Liver (tissue), 8 donors: ENCODE measurements at regions not wholly inside any gene's neighbourhood (a gene's known extent, or its start where the extent isn't known, plus 50 kb on each side); places are given as distances from the start of the nearest gene placed in this dataset.

Source experiments
- DNase-seq: peaks from one replicate; pipeline ENCODE4 v3.0.0-alpha.2; 2017; ENCODE audit warnings: low spot score
- H3K27ac ChIP-seq, 2 donors: one replicate each; pipeline ENCODE4 v1.7.0; 2013; ENCODE audit warnings: inconsistent platforms in 2 of 2, low read length in 2 of 2, control low read depth in 1 of 2, low read depth in 1 of 2, mild to moderate bottlenecking in 1 of 2
- H3K27me3 ChIP-seq, 4 donors: one replicate each; pipeline versions ENCODE4 v1.6.1 to v1.7.0; 2013; ENCODE audit warnings: low read length in 3 of 4, inconsistent platforms in 1 of 4, mild to moderate bottlenecking in 1 of 4, moderate library complexity in 1 of 4; ENCODE audit not compliant: control insufficient read depth in 4 of 4, insufficient read depth in 4 of 4
- H3K36me3 ChIP-seq, 4 donors: one replicate each; pipeline versions ENCODE4 v1.6.1 to v1.7.0; 2013; ENCODE audit warnings: low read length in 3 of 4, mild to moderate bottlenecking in 3 of 4, low read depth in 1 of 4, moderate library complexity in 1 of 4; ENCODE audit not compliant: control insufficient read depth in 4 of 4, insufficient read depth in 3 of 4
- H3K4me1 ChIP-seq, 4 donors: one replicate each; pipeline versions ENCODE4 v1.6.1 to v1.7.0; 2013; ENCODE audit warnings: low read length in 3 of 4, mild to moderate bottlenecking in 3 of 4, moderate library complexity in 1 of 4; ENCODE audit not compliant: control insufficient read depth in 4 of 4, insufficient read depth in 4 of 4
- H3K4me3 ChIP-seq, 3 donors: one replicate each; pipeline versions ENCODE4 v1.6.1 to v1.7.0; 2013; ENCODE audit warnings: low read length in 3 of 3, control low read depth in 1 of 3, low read depth in 1 of 3, mild to moderate bottlenecking in 1 of 3
- H3K9ac ChIP-seq, 2 donors: one replicate each; pipeline ENCODE4 v1.7.0; 2013; ENCODE audit warnings: low read length in 2 of 2, mild to moderate bottlenecking in 2 of 2, moderate library complexity in 2 of 2, control low read depth in 1 of 2, low read depth in 1 of 2
- H3K9me3 ChIP-seq, 4 donors: one replicate each; pipeline versions ENCODE4 v1.6.1 to v1.7.0; 2013; ENCODE audit warnings: low read length in 3 of 4; ENCODE audit not compliant: control insufficient read depth in 4 of 4
- EGR1 ChIP-seq, 2 donors: IDR thresholded peaks; 2 replicates each; pipeline ENCODE4 v1.6.1; 2016 to 2018; ENCODE audit warnings: antibody characterized with exemption in 2 of 2, low read depth in 2 of 2
- FOXA1 ChIP-seq: IDR thresholded peaks from 2 replicates; pipeline ENCODE4 v1.6.1; 2016; ENCODE audit warnings: antibody characterized with exemption
- FOXA2 ChIP-seq: IDR thresholded peaks from 2 replicates; pipeline ENCODE4 v1.6.1; 2016; ENCODE audit warnings: antibody characterized with exemption
- GABPA ChIP-seq, 2 donors: IDR thresholded peaks in 1 of 2; conservative IDR thresholded peaks in 1 of 2; 2 replicates each; pipeline ENCODE4 v1.6.1; 2016; ENCODE audit warnings: antibody characterized with exemption in 2 of 2, mild to moderate bottlenecking in 1 of 2, moderate library complexity in 1 of 2
- HNF4A ChIP-seq, 2 donors: conservative IDR thresholded peaks; 2 replicates each; pipeline ENCODE4 v1.6.1; 2016; ENCODE audit warnings: antibody characterized with exemption in 2 of 2, mild to moderate bottlenecking in 2 of 2
- HNF4G ChIP-seq: IDR thresholded peaks from 2 replicates; pipeline ENCODE4 v1.6.1; 2016; ENCODE audit warnings: antibody characterized with exemption
- JUND ChIP-seq, 2 donors: IDR thresholded peaks; 2 replicates each; pipeline ENCODE4 v1.6.1; 2016; ENCODE audit warnings: antibody characterized with exemption in 2 of 2
- NR2F2 ChIP-seq: IDR thresholded peaks from 2 replicates; pipeline ENCODE4 v1.6.1; 2016; ENCODE audit warnings: antibody characterized with exemption
- RAD21 ChIP-seq, 2 donors: IDR thresholded peaks; 2 replicates each; pipeline ENCODE4 v1.6.1; 2016; ENCODE audit warnings: antibody characterized with exemption in 2 of 2, mild to moderate bottlenecking in 2 of 2
- RXRA ChIP-seq, 2 donors: IDR thresholded peaks; 2 replicates each; pipeline ENCODE4 v1.6.1; 2017 to 2018; ENCODE audit warnings: antibody characterized with exemption in 2 of 2, mild to moderate bottlenecking in 1 of 2
- TAF1 ChIP-seq: conservative IDR thresholded peaks from 2 replicates; pipeline ENCODE4 v1.6.1; 2016; ENCODE audit warnings: antibody characterized with exemption, mild to moderate bottlenecking
- YY1 ChIP-seq: IDR thresholded peaks from 2 replicates; pipeline ENCODE4 v1.6.1; 2016; ENCODE audit warnings: antibody characterized with exemption, mild to moderate bottlenecking
- WGBS: extraction: QIAGEN DNeasy Blood & Tissue Kit; methylation state at CpG from one replicate; pipeline ENCODE4 v1.1.7; 2013; 5-methylcytosine and 5-hydroxymethylcytosine counted together
- TF ChIP-seq, protein P1 (sequence below): IDR thresholded peaks from 2 replicates; pipeline ENCODE4 v1.6.1; 2016; ENCODE audit warnings: antibody characterized with exemption
- TF ChIP-seq, protein P2 (sequence below): fragments of 150-350 bp; IDR thresholded peaks from 2 replicates; pipeline ENCODE4 v1.5.1; 2017; ENCODE audit warnings: improper control_type of control experiment, low read depth, low read length; ENCODE audit not compliant: missing input control
- TF ChIP-seq, protein P3 (sequence below): IDR thresholded peaks from 2 replicates; pipeline ENCODE4 v1.6.1; 2016; ENCODE audit warnings: antibody characterized with exemption
- TF ChIP-seq, protein P4 (sequence below): IDR thresholded peaks from 2 replicates; pipeline ENCODE4 v1.6.1; 2016; ENCODE audit warnings: antibody characterized with exemption, mild to moderate bottlenecking
- TF ChIP-seq, protein P5 (sequence below): IDR thresholded peaks from 2 replicates; pipeline ENCODE4 v1.6.1; 2016; ENCODE audit warnings: antibody characterized with exemption
- donor health status: healthy.
- donor health status: healthy.
- donor health status: healthy.
- donor health status: healthy.
- donor health status: healthy.

DNA sequence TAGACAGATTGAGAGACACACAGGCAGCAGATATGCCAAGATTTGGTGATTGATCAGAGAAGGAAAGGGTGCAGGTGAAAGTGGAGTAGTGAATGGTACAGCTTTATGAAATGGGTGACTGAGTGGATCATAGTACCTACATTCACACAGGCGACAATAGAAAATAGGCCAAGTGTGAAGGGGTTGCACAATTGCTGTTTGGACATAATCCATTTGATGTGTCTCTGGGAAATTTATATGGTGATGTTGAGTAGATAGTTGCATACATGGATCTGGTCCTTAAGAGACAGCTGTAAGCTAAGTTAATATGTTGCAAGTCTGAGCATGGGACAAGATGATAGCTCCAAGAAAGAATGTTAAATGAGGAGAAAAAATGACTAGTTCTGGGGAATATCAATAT, 118.6 kb upstream of the COP1 start:
- WGBS = 88% methylated on average over 1 of the region's 1 CpG
- H3K9ac ChIP-seq = no peak overlapping the region
- H3K9me3 ChIP-seq = no peaks in the 10 kb centered on the region
- H3K36me3 ChIP-seq = no peaks in the 10 kb centered on the region
- peaks cover 0 to 4% (median 0%) of the 10 kb centered on the region in 4 donors for H3K27me3 ChIP-seq
- H3K4me3 ChIP-seq = no peak overlapping the region
- H3K27ac ChIP-seq = no peak overlapping the region
- H3K4me1 ChIP-seq = no peaks in the 10 kb centered on the region
- no peak for DNase-seq
- TF ChIP-seq RXRA (IDR thresholded peaks at IDR 0.05) (no peak), YY1 (no peak), HNF4A (conservative IDR thresholded peaks at IDR 0.05) (no peak), GABPA (IDR thresholded peaks at IDR 0.05 in 1 of 2, conservative IDR thresholded peaks at IDR 0.05 in 1 of 2) (no peak), EGR1 (IDR thresholded peaks at IDR 0.05; ENCODE audit: low read depth in 2 of 2) (no peak), RAD21 (IDR thresholded peaks at IDR 0.05) (no peak), TAF1 (no peak), FOXA1 (no peak), JUND (IDR thresholded peaks at IDR 0.05) (no peak), HNF4G (no peak), NR2F2 (no peak)
- TF ChIP-seq, protein P1, sequence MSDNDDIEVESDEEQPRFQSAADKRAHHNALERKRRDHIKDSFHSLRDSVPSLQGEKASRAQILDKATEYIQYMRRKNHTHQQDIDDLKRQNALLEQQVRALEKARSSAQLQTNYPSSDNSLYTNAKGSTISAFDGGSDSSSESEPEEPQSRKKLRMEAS = no peak
- TF ChIP-seq, protein P2, sequence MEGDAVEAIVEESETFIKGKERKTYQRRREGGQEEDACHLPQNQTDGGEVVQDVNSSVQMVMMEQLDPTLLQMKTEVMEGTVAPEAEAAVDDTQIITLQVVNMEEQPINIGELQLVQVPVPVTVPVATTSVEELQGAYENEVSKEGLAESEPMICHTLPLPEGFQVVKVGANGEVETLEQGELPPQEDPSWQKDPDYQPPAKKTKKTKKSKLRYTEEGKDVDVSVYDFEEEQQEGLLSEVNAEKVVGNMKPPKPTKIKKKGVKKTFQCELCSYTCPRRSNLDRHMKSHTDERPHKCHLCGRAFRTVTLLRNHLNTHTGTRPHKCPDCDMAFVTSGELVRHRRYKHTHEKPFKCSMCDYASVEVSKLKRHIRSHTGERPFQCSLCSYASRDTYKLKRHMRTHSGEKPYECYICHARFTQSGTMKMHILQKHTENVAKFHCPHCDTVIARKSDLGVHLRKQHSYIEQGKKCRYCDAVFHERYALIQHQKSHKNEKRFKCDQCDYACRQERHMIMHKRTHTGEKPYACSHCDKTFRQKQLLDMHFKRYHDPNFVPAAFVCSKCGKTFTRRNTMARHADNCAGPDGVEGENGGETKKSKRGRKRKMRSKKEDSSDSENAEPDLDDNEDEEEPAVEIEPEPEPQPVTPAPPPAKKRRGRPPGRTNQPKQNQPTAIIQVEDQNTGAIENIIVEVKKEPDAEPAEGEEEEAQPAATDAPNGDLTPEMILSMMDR = no peak
- TF ChIP-seq, protein P3, sequence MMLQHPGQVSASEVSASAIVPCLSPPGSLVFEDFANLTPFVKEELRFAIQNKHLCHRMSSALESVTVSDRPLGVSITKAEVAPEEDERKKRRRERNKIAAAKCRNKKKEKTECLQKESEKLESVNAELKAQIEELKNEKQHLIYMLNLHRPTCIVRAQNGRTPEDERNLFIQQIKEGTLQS = no peak

DNA sequence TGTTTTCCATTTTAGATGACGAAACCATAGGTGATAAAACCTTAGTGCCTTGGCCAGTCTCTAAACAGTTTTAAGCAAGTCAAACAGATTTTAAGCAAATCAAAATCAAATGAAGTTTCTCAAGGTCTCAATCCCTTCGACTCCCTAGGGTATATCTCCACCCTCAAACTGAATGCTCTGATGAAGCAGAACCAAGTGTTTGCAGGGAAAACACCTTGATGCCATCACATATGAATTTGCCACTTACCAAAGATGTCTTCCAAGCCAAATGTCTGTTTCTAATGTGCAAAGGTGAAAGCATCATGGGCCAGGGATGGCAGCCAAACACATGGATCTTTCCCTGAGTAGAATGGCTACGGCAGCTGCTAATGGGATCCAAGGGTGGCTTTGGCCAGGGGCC, 116.4 kb upstream of the COP1 start:
- DNase-seq = no peak
- no peak overlapping the region for H3K4me3 ChIP-seq
- no peak for TF ChIP-seq JUND (IDR thresholded peaks at IDR 0.05)
- TF ChIP-seq YY1 = no peak
- TF ChIP-seq, protein P4, sequence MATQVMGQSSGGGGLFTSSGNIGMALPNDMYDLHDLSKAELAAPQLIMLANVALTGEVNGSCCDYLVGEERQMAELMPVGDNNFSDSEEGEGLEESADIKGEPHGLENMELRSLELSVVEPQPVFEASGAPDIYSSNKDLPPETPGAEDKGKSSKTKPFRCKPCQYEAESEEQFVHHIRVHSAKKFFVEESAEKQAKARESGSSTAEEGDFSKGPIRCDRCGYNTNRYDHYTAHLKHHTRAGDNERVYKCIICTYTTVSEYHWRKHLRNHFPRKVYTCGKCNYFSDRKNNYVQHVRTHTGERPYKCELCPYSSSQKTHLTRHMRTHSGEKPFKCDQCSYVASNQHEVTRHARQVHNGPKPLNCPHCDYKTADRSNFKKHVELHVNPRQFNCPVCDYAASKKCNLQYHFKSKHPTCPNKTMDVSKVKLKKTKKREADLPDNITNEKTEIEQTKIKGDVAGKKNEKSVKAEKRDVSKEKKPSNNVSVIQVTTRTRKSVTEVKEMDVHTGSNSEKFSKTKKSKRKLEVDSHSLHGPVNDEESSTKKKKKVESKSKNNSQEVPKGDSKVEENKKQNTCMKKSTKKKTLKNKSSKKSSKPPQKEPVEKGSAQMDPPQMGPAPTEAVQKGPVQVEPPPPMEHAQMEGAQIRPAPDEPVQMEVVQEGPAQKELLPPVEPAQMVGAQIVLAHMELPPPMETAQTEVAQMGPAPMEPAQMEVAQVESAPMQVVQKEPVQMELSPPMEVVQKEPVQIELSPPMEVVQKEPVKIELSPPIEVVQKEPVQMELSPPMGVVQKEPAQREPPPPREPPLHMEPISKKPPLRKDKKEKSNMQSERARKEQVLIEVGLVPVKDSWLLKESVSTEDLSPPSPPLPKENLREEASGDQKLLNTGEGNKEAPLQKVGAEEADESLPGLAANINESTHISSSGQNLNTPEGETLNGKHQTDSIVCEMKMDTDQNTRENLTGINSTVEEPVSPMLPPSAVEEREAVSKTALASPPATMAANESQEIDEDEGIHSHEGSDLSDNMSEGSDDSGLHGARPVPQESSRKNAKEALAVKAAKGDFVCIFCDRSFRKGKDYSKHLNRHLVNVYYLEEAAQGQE = no peak
- TF ChIP-seq RXRA (IDR thresholded peaks at IDR 0.05) = no peak
- no peak for TF ChIP-seq RAD21 (IDR thresholded peaks at IDR 0.05)
- TF ChIP-seq, protein P5, sequence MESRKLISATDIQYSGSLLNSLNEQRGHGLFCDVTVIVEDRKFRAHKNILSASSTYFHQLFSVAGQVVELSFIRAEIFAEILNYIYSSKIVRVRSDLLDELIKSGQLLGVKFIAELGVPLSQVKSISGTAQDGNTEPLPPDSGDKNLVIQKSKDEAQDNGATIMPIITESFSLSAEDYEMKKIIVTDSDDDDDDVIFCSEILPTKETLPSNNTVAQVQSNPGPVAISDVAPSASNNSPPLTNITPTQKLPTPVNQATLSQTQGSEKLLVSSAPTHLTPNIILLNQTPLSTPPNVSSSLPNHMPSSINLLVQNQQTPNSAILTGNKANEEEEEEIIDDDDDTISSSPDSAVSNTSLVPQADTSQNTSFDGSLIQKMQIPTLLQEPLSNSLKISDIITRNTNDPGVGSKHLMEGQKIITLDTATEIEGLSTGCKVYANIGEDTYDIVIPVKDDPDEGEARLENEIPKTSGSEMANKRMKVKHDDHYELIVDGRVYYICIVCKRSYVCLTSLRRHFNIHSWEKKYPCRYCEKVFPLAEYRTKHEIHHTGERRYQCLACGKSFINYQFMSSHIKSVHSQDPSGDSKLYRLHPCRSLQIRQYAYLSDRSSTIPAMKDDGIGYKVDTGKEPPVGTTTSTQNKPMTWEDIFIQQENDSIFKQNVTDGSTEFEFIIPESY = no peak
- no peak for TF ChIP-seq HNF4A (conservative IDR thresholded peaks at IDR 0.05)
- TF ChIP-seq HNF4G = no peak
- no peak for TF ChIP-seq FOXA1
- TF ChIP-seq, protein P2 = no peak
- no peak for TF ChIP-seq GABPA (IDR thresholded peaks at IDR 0.05 in 1 of 2, conservative IDR thresholded peaks at IDR 0.05 in 1 of 2)
- no peak for TF ChIP-seq NR2F2
- TF ChIP-seq TAF1 = no peak
- no peak for TF ChIP-seq FOXA2
- no peaks in the 10 kb centered on the region for H3K4me1 ChIP-seq
- peaks cover 0 to 2% (median 0%) of the 10 kb centered on the region in 4 donors for H3K27me3 ChIP-seq
- no peak overlapping the region for H3K27ac ChIP-seq
- H3K9me3 ChIP-seq = no peaks in the 10 kb centered on the region
- H3K36me3 ChIP-seq = no peaks in the 10 kb centered on the region
- H3K9ac ChIP-seq = no peak overlapping the region
- 82% methylated on average over 3 of the region's 3 CpGs for WGBS
